OCI-LY3 (cell line): ENCODE measurements at regions not wholly inside any gene's neighbourhood (a gene's known extent, or its start where the extent isn't known, plus 50 kb on each side); places are given as distances from the start of the nearest gene placed in this dataset.

ENCODE experiments used
- H2AFZ ChIP-seq: fragments of 200-600, 300-600 bp; shearing (Covaris generic); 2 replicates; pipeline ENCODE4 v1.6.0; 2014; ENCODE audit warnings: antibody characterized with exemption, low read depth, low read length
- H3K27ac ChIP-seq: fragments of 200-600, 300-600 bp; sonication (generic); 2 replicates; pipeline ENCODE4 v1.5.1; 2014; ENCODE audit warnings: mild to moderate bottlenecking, low read length, moderate library complexity, mixed read lengths
- H3K27me3 ChIP-seq: fragments of 200-600, 300-600 bp; sonication (generic); 2 replicates; pipeline ENCODE4 v1.6.1; 2014; ENCODE audit warnings: low read depth, low read length, mixed read lengths
- H3K36me3 ChIP-seq: fragments of 200-600, 300-600 bp; sonication (generic); replicated peaks from 2 replicates; pipeline ENCODE3; 2014; ENCODE audit warnings: low read depth, low read length, mixed read lengths
- H3K4me1 ChIP-seq: fragments of 300-600, 200-600 bp; sonication (generic); 2 replicates; pipeline ENCODE4 v1.6.1; 2014; ENCODE audit warnings: low read length, mixed read lengths
- H3K4me2 ChIP-seq: fragments of 200-600, 300-600 bp; sonication (generic); 2 replicates; pipeline ENCODE4 v1.6.1; 2014; ENCODE audit warnings: low read length, mixed read lengths
- H3K4me3 ChIP-seq: fragments of 300-600, 200-600 bp; sonication (generic); 2 replicates; pipeline ENCODE4 v1.5.1; 2014; ENCODE audit warnings: antibody characterized with exemption, mild to moderate bottlenecking, low read length, moderate library complexity
- H3K79me2 ChIP-seq: fragments of 300-600, 200-600 bp; shearing (Covaris generic); 2 replicates; pipeline ENCODE4 v1.6.1; 2014; ENCODE audit warnings: mild to moderate bottlenecking, low read length, mixed read lengths
- H3K9ac ChIP-seq: fragments of 300-600, 200-600 bp; shearing (Covaris generic); 2 replicates; pipeline ENCODE4 v1.6.0; 2014; ENCODE audit warnings: mild to moderate bottlenecking, low read length, moderate library complexity
- H3K9me3 ChIP-seq: fragments of 200-600, 300-600 bp; shearing (Covaris generic); 2 replicates; pipeline ENCODE4 v1.6.1; 2014; ENCODE audit warnings: low read length, mixed read lengths; ENCODE audit not compliant: insufficient read depth
- H4K20me1 ChIP-seq: fragments of 200-600, 300-600 bp; sonication (generic); 2 replicates; pipeline ENCODE4 v1.6.1; 2016; ENCODE audit warnings: low read length, mixed read lengths; ENCODE audit not compliant: insufficient read depth
- EZH2phosphoT487 ChIP-seq: fragments of 200-600 bp; shearing (Covaris generic); IDR thresholded peaks from 2 replicates; pipeline ENCODE4 v1.6.1; 2018; ENCODE audit warnings: antibody characterized with exemption, mixed run types, low read depth
- TF ChIP-seq, protein P1 (sequence below): fragments of 200-600, 300-600 bp; sonication (generic); IDR thresholded peaks from 2 replicates; pipeline ENCODE4 v1.5.1; 2014; ENCODE audit warnings: antibody characterized with exemption, low read length, low read depth

- no peak overlapping the region for H3K27ac ChIP-seq
- H3K79me2 ChIP-seq = no peaks in the 10 kb centered on the region
- no peak overlapping the region for H3K4me2 ChIP-seq
- no peak overlapping the region for H3K9ac ChIP-seq
- H4K20me1 ChIP-seq = no peaks in the 10 kb centered on the region
- H3K9me3 ChIP-seq = no peaks in the 10 kb centered on the region
- H3K4me1 ChIP-seq = no peaks in the 10 kb centered on the region
- H2AFZ ChIP-seq = no peak overlapping the region
- H3K36me3 ChIP-seq = no peaks in the 10 kb centered on the region
- TF ChIP-seq, protein P1, sequence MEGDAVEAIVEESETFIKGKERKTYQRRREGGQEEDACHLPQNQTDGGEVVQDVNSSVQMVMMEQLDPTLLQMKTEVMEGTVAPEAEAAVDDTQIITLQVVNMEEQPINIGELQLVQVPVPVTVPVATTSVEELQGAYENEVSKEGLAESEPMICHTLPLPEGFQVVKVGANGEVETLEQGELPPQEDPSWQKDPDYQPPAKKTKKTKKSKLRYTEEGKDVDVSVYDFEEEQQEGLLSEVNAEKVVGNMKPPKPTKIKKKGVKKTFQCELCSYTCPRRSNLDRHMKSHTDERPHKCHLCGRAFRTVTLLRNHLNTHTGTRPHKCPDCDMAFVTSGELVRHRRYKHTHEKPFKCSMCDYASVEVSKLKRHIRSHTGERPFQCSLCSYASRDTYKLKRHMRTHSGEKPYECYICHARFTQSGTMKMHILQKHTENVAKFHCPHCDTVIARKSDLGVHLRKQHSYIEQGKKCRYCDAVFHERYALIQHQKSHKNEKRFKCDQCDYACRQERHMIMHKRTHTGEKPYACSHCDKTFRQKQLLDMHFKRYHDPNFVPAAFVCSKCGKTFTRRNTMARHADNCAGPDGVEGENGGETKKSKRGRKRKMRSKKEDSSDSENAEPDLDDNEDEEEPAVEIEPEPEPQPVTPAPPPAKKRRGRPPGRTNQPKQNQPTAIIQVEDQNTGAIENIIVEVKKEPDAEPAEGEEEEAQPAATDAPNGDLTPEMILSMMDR = no peak
- no peak for TF ChIP-seq EZH2phosphoT487
- H3K27me3 ChIP-seq = no peaks in the 10 kb centered on the region
- no peak overlapping the region for H3K4me3 ChIP-seq
These were observed 432.7 kb downstream of the IRS1 start for GRCh38 chr2:226366920-226367319.

- no peak for TF ChIP-seq EZH2phosphoT487
- TF ChIP-seq, protein P1 = no peak
- H3K4me1 ChIP-seq = peaks cover 7% of the 10 kb centered on the region; the same call in 1 of the 2 replicates
- H3K36me3 ChIP-seq = no peaks in the 10 kb centered on the region
- H3K79me2 ChIP-seq = no peaks in the 10 kb centered on the region
- no peaks in the 10 kb centered on the region for H4K20me1 ChIP-seq
- H3K27me3 ChIP-seq = no peaks in the 10 kb centered on the region
- H3K27ac ChIP-seq = no peak overlapping the region
- H2AFZ ChIP-seq = no peak overlapping the region
- H3K4me2 ChIP-seq = no peak overlapping the region
- no peak overlapping the region for H3K4me3 ChIP-seq
- no peak overlapping the region for H3K9ac ChIP-seq
- no peaks in the 10 kb centered on the region for H3K9me3 ChIP-seq
These were observed 435.4 kb downstream of the IRS1 start for GRCh38 chr2:226364217-226364616.

GRCh38 chr2:226362980-226363379 lies 436.6 kb downstream of the IRS1 start:
- H3K79me2 ChIP-seq = no peaks in the 10 kb centered on the region
- no peaks in the 10 kb centered on the region for H3K36me3 ChIP-seq
- no peak for TF ChIP-seq EZH2phosphoT487
- TF ChIP-seq, protein P1 = no peak
- H3K4me1 ChIP-seq = peaks cover 14% of the 10 kb centered on the region
- H2AFZ ChIP-seq = no peak overlapping the region
- no peak overlapping the region for H3K4me2 ChIP-seq
- H4K20me1 ChIP-seq = no peaks in the 10 kb centered on the region
- no peak overlapping the region for H3K9ac ChIP-seq
- H3K27ac ChIP-seq = no peak overlapping the region
- no peak overlapping the region for H3K4me3 ChIP-seq
- peaks cover 3% of the 10 kb centered on the region; the same call in 1 of the 2 replicates for H3K27me3 ChIP-seq
- no peaks in the 10 kb centered on the region for H3K9me3 ChIP-seq

GRCh38 chr2:226360658-226361057 lies 439.0 kb downstream of the IRS1 start:
- no peak overlapping the region for H3K9ac ChIP-seq
- H3K4me2 ChIP-seq = no peak overlapping the region
- H3K27ac ChIP-seq = no peak overlapping the region
- no peaks in the 10 kb centered on the region for H3K36me3 ChIP-seq
- no peaks in the 10 kb centered on the region for H3K9me3 ChIP-seq
- no peaks in the 10 kb centered on the region for H3K79me2 ChIP-seq
- peaks cover 16% of the 10 kb centered on the region for H3K27me3 ChIP-seq
- no peaks in the 10 kb centered on the region for H4K20me1 ChIP-seq
- H3K4me1 ChIP-seq = peaks cover 14% of the 10 kb centered on the region
- no peak overlapping the region for H3K4me3 ChIP-seq
- H2AFZ ChIP-seq = no peak overlapping the region
- TF ChIP-seq EZH2phosphoT487 = no peak
- TF ChIP-seq, protein P1 = no peak
